Neural crest cell (in vitro differentiated cells): ENCODE measurements at regions not wholly inside any gene's neighbourhood (a gene's known extent, or its start where the extent isn't known, plus 50 kb on each side); places are given as distances from the start of the nearest gene placed in this dataset.

Experiments
- DNase-seq: peaks from one replicate; pipeline ENCODE4 v3.0.0; 2021; ENCODE audit warnings: low read depth, mixed read lengths, low spot score
- H3K27ac Mint-ChIP-seq: one replicate; pipeline ENCODE4 v1.8.0; 2021; ENCODE audit warnings: mild to moderate bottlenecking, mixed read lengths; ENCODE audit not compliant: unreplicated experiment
- H3K27me3 Mint-ChIP-seq: 2 replicates; pipeline ENCODE4 v1.8.0; 2021; ENCODE audit warnings: low read depth, mild to moderate bottlenecking, mixed read lengths
- H3K36me3 Mint-ChIP-seq: 2 replicates; pipeline ENCODE4 v1.8.0; 2021; ENCODE audit warnings: low read depth, mild to moderate bottlenecking, mixed read lengths
- H3K4me1 Mint-ChIP-seq: 2 replicates; pipeline ENCODE4 v1.8.0; 2021; ENCODE audit warnings: mixed read lengths
- H3K4me3 Mint-ChIP-seq: one replicate; pipeline ENCODE4 v1.8.0; 2021; ENCODE audit warnings: mild to moderate bottlenecking, mixed read lengths
- H3K9me3 Mint-ChIP-seq: 2 replicates; pipeline ENCODE4 v1.8.0; 2021; ENCODE audit warnings: mixed read lengths
- TF ChIP-seq, protein P1 (sequence below): fragments of 200-600 bp; sonication (generic); conservative IDR thresholded peaks from 2 replicates; pipeline ENCODE4 v1.5.0; 2021; ENCODE audit warnings: antibody characterized with exemption, mild to moderate bottlenecking

GRCh38 chr9:14961372-14962068 is 51.3 kb upstream of the FREM1 start:
- H3K27ac Mint-ChIP-seq, result peak overlapping the region; percentile 57

GRCh38 chr9:14960881-14961280 is 50.7 kb upstream of the FREM1 start:
- DNase-seq, result no peak
- peaks cover 26% of the 10 kb centered on the region for H3K4me1 Mint-ChIP-seq
- H3K4me3 Mint-ChIP-seq, result no peak overlapping the region
- H3K27ac Mint-ChIP-seq, result no peak overlapping the region
- no peaks in the 10 kb centered on the region for H3K9me3 Mint-ChIP-seq
- H3K36me3 Mint-ChIP-seq, result no peaks in the 10 kb centered on the region
- TF ChIP-seq, protein P1, sequence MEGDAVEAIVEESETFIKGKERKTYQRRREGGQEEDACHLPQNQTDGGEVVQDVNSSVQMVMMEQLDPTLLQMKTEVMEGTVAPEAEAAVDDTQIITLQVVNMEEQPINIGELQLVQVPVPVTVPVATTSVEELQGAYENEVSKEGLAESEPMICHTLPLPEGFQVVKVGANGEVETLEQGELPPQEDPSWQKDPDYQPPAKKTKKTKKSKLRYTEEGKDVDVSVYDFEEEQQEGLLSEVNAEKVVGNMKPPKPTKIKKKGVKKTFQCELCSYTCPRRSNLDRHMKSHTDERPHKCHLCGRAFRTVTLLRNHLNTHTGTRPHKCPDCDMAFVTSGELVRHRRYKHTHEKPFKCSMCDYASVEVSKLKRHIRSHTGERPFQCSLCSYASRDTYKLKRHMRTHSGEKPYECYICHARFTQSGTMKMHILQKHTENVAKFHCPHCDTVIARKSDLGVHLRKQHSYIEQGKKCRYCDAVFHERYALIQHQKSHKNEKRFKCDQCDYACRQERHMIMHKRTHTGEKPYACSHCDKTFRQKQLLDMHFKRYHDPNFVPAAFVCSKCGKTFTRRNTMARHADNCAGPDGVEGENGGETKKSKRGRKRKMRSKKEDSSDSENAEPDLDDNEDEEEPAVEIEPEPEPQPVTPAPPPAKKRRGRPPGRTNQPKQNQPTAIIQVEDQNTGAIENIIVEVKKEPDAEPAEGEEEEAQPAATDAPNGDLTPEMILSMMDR, result no peak
- H3K27me3 Mint-ChIP-seq, result no peaks in the 10 kb centered on the region

More at GRCh38 chr9:14961372-14962068, 51.3 kb upstream of the FREM1 start:
- H3K27me3 Mint-ChIP-seq, result no peaks in the 10 kb centered on the region
- H3K4me3 Mint-ChIP-seq, result no peak overlapping the region
- H3K9me3 Mint-ChIP-seq, result no peaks in the 10 kb centered on the region
- DNase-seq, result no peak
- TF ChIP-seq, protein P1, result no peak
- no peaks in the 10 kb centered on the region for H3K36me3 Mint-ChIP-seq
- H3K4me1 Mint-ChIP-seq, result peaks cover 22% of the 10 kb centered on the region
